Activated naive CD4-positive, alpha-beta T cell treated with anti-CD3 and anti-CD28 coated beads for 36 hours (primary cell): ENCODE measurements at regions not wholly inside any gene's neighbourhood (a gene's known extent, or its start where the extent isn't known, plus 50 kb on each side); places are given as distances from the start of the nearest gene placed in this dataset.
"Not testable (repeated sequence)": the region's sequence is repeated elsewhere in the genome, so short reads cannot be mapped to it uniquely, and the experiment has no call there.

ENCODE experiments used
- CTCF ChIA-PET: fragments of 350-600 bp; sonication (Branson Sonifier 250); formaldehyde crosslinking; loops from one replicate; lab custom pipeline; 2021; ENCODE audit warnings: antibody characterized with exemption; lab: Charles Lee
- DNase-seq: peaks from one replicate; pipeline ENCODE4 v3.0.0-alpha.2; 2020
- H3K27ac Mint-ChIP-seq: one replicate; pipeline ENCODE4 v1.8.0; 2021; ENCODE audit warnings: mild to moderate bottlenecking, mixed read lengths
- H3K27me3 Mint-ChIP-seq: one replicate; pipeline ENCODE4 v1.8.0; 2021; ENCODE audit warnings: low read depth, mixed read lengths
- H3K36me3 Mint-ChIP-seq: one replicate; pipeline ENCODE4 v1.8.0; 2021; ENCODE audit warnings: low read depth, mixed read lengths
- H3K4me1 Mint-ChIP-seq: one replicate; pipeline ENCODE4 v1.8.0; 2021; ENCODE audit warnings: low read depth, mixed read lengths
- H3K4me3 Mint-ChIP-seq: one replicate; pipeline ENCODE4 v1.8.0; 2021; ENCODE audit warnings: mild to moderate bottlenecking, moderate library complexity, mixed read lengths
- H3K9me3 Mint-ChIP-seq: one replicate; pipeline ENCODE4 v1.8.0; 2021; ENCODE audit warnings: mixed read lengths
- intact Hi-C: fragments of 100-400 bp; cut with micrococcal nuclease; formaldehyde crosslinking; loops from one replicate; pipeline ENCODE4 v1.15.1; 2023

GRCh38 chr6:15107644-15108382, 138.1 kb upstream of the JARID2 start:
- Mint-ChIP-seq H3K4me3 (no peak overlapping the region), H3K27ac (no peak overlapping the region), H3K4me1 (no peaks in the 10 kb centered on the region), H3K36me3 (peaks cover 2% of the 10 kb centered on the region), H3K9me3 (peaks cover 3% of the 10 kb centered on the region), H3K27me3 (no peaks in the 10 kb centered on the region)
- no peak for DNase-seq
- intact Hi-C loops, result no loop called here
- CTCF ChIA-PET, result interaction anchor here (0.6 kb wide), 1 partner anchor 331 kb away, joined by 3 read pairs; no protein-coding TSS in a partner anchor

- H3K27me3 Mint-ChIP-seq, result no peaks in the 10 kb centered on the region
- no peak overlapping the region for H3K4me3 Mint-ChIP-seq
- H3K27ac Mint-ChIP-seq, result no peak overlapping the region
- intact Hi-C loops, result no loop called here
- CTCF ChIA-PET, result interaction anchor here (0.6 kb wide), 1 partner anchor 331 kb away, joined by 3 read pairs; no protein-coding TSS in a partner anchor
- no peaks in the 10 kb centered on the region for H3K4me1 Mint-ChIP-seq
- DNase-seq, result no peak
- H3K36me3 Mint-ChIP-seq, result peaks cover 2% of the 10 kb centered on the region
- peaks cover 3% of the 10 kb centered on the region for H3K9me3 Mint-ChIP-seq
Measured at GRCh38 chr6:15108383-15108715, 137.5 kb upstream of the JARID2 start.

- Mint-ChIP-seq H3K9me3 (peaks cover 3% of the 10 kb centered on the region), H3K4me3 (no peak overlapping the region), H3K27ac (no peak overlapping the region), H3K4me1 (no peaks in the 10 kb centered on the region), H3K36me3 (peaks cover 2% of the 10 kb centered on the region), H3K27me3 (no peaks in the 10 kb centered on the region)
- no peak for DNase-seq
- intact Hi-C loops, result no loop called here
- CTCF ChIA-PET, result no interaction called here
Measured at GRCh38 chr6:15109338-15110090, 136.4 kb upstream of the JARID2 start.

- DNase-seq, result no peak
- Mint-ChIP-seq H3K36me3 (peaks cover under 1% of the 10 kb centered on the region), H3K27me3 (no peaks in the 10 kb centered on the region), H3K9me3 (no peaks in the 10 kb centered on the region), H3K27ac (no peak overlapping the region), H3K4me1 (no peaks in the 10 kb centered on the region), H3K4me3 (no peak overlapping the region)
- intact Hi-C loops, result no loop called here
- CTCF ChIA-PET, result no interaction called here
Measured at GRCh38 chr6:15110726-15111354, 135.0 kb upstream of the JARID2 start.

DNA sequence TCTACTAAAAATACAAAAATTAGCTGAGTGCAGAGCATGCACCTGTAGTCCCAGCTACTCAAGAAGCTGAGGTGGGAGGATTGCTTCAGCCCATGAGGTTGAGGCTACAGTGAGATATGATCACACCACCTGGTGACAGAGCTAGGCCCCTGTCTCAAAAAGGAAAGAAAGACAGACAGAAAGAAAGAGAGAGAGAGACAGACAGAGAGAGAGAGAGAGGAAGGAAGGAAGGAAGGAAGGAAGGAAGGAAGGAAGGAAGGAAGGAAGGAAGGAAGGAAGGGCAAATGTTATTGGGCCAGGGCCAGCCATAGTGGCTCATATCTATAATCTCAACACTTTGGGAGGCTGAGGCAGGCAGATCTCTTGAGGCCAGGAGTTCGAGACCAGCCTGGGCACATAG, 134.3 kb upstream of the JARID2 start:
- H3K4me1 Mint-ChIP-seq, H3K9me3 Mint-ChIP-seq, H3K4me3 Mint-ChIP-seq, DNase-seq, H3K27me3 Mint-ChIP-seq, H3K27ac Mint-ChIP-seq, intact Hi-C loops, H3K36me3 Mint-ChIP-seq, CTCF ChIA-PET: not testable (repeated sequence)

DNA sequence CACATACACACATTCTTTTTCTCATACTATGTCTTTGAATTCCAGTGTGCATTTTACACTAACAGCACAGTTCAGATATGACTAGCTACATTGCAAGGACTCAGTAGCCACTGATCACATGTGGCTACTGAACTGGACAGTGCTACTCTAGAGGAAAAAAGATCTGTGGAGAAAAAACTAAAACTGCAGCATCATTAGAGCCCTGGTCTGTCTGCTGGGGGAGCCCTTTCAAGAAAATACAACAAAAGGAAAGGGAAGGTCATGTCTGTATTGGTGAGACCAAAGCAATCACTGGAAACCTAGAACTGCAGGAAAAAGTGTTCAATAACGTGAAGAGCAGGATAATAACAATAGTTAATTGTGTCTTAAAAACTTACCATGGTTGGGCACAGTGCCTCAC, 132.3 kb upstream of the JARID2 start:
- CTCF ChIA-PET, result no interaction called here
- Mint-ChIP-seq H3K9me3 (no peaks in the 10 kb centered on the region), H3K36me3 (no peaks in the 10 kb centered on the region), H3K4me1 (no peaks in the 10 kb centered on the region), H3K27ac (no peak overlapping the region), H3K4me3 (no peak overlapping the region), H3K27me3 (no peaks in the 10 kb centered on the region)
- intact Hi-C loops, result no loop called here
- DNase-seq, result no peak

- no peaks in the 10 kb centered on the region for H3K27me3 Mint-ChIP-seq
- no peak overlapping the region for H3K4me3 Mint-ChIP-seq
- H3K27ac Mint-ChIP-seq, result no peak overlapping the region
- no peaks in the 10 kb centered on the region for H3K9me3 Mint-ChIP-seq
- no peak for DNase-seq
- H3K36me3 Mint-ChIP-seq, result no peaks in the 10 kb centered on the region
- intact Hi-C loops, result no loop called here
- CTCF ChIA-PET, result no interaction called here
- no peaks in the 10 kb centered on the region for H3K4me1 Mint-ChIP-seq
Measured at GRCh38 chr6:15114061-15114460, 131.8 kb upstream of the JARID2 start.

DNA sequence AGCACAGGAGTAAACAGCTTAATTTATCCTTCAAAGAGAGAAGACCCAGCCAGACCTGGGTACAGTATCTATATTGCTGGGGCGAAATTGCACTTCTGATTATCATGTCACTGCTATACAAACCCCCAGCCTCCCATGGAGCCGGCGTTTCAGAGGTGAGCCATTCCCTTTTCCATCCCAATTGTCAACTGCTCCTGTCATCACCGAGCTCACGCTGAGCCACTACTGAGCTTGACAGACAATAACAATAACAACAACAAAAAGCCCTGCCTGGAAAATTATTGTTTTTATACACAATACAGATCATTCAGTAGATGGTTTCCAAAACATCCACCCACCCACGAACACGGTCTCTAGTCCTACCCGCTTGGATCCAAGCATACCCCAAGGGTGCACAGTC, 129.0 kb upstream of the JARID2 start:
- Mint-ChIP-seq H3K4me1 (no peaks in the 10 kb centered on the region), H3K9me3 (no peaks in the 10 kb centered on the region), H3K36me3 (no peaks in the 10 kb centered on the region), H3K27me3 (no peaks in the 10 kb centered on the region), H3K27ac (no peak overlapping the region), H3K4me3 (no peak overlapping the region)
- intact Hi-C loops, result no loop called here
- DNase-seq, result no peak
- CTCF ChIA-PET, result no interaction called here

GRCh38 chr6:15121443-15121842, 124.4 kb upstream of the JARID2 start:
- H3K27me3 Mint-ChIP-seq, result no peaks in the 10 kb centered on the region
- CTCF ChIA-PET, result interaction anchor here (0.9 kb wide), 1 partner anchor 9 kb away, joined by 6 read pairs; no protein-coding TSS in a partner anchor
- intact Hi-C loops, result no loop called here
- no peaks in the 10 kb centered on the region for H3K9me3 Mint-ChIP-seq
- H3K4me3 Mint-ChIP-seq, result no peak overlapping the region
- H3K36me3 Mint-ChIP-seq, result no peaks in the 10 kb centered on the region
- H3K27ac Mint-ChIP-seq, result no peak overlapping the region
- no peaks in the 10 kb centered on the region for H3K4me1 Mint-ChIP-seq
- DNase-seq, result no peak

DNA sequence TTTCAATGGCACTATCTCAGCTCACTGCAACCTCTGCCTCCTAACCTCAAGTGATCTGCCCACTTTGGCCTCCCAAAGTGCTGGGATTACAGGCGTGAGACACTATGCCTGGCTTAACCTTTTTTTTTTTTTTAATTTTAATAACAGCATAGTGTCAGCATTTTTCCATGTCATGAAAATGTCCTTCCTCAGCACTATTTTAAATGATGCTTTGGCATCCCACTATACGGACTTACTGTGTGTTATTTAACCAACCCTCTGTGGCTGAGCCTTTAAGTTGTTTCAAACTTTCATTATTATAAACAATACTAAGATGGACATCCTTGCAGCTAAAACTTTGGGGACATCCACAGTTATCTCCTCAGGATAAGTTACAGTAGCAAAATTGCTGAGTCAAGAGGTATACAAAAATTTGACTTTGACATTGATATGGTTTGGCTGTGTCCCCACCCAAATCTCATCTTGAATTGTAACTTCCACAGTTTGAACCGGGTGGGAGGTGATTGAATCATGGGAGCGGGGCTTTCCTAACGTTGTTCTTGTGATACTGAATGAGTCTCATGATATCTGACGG, 123.8 kb upstream of the JARID2 start:
- Mint-ChIP-seq H3K27ac (no peak overlapping the region), H3K9me3 (no peaks in the 10 kb centered on the region), H3K4me1 (no peaks in the 10 kb centered on the region), H3K4me3 (no peak overlapping the region), H3K27me3 (no peaks in the 10 kb centered on the region), H3K36me3 (no peaks in the 10 kb centered on the region)
- CTCF ChIA-PET, result interaction anchor here (0.9 kb wide), 1 partner anchor 8 kb away, joined by 6 read pairs; no protein-coding TSS in a partner anchor
- intact Hi-C loops, result no loop called here
- no peak for DNase-seq

GRCh38 chr6:15129887-15130286, 116.0 kb upstream of the JARID2 start:
- Mint-ChIP-seq H3K36me3 (no peaks in the 10 kb centered on the region), H3K4me3 (no peak overlapping the region), H3K27me3 (no peaks in the 10 kb centered on the region), H3K4me1 (peaks cover 13% of the 10 kb centered on the region), H3K27ac (peak overlapping the region; percentile 50), H3K9me3 (no peaks in the 10 kb centered on the region)
- CTCF ChIA-PET, result interaction anchor here (1.4 kb wide), 1 partner anchor 311 kb away, joined by 3 read pairs; no protein-coding TSS in a partner anchor
- peak; percentile 16 for DNase-seq
- intact Hi-C loops, result no loop called here

DNA sequence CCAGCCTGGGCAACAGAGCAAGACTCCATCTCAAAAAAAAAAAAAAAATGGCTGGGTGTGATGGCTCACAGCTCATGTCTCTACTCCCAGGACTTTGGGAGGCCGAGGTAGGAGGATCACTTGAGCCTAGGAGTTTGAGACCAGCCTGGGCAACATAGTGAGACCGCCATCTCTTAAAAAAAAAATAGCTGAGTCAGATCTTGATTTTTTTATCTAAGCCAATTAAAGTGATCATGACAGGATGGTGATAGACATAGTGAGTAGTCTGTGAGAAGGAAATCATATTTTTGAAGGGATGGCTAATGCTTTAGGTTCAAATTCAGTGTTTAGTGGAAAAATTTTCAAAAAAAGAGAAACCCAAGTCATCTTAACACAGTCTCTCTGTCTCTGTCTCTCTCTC, 114.6 kb upstream of the JARID2 start:
- H3K4me3 Mint-ChIP-seq, result no peak overlapping the region
- no peak overlapping the region for H3K27ac Mint-ChIP-seq
- H3K9me3 Mint-ChIP-seq, result no peaks in the 10 kb centered on the region
- intact Hi-C loops, result no loop called here
- peaks cover 13% of the 10 kb centered on the region for H3K4me1 Mint-ChIP-seq
- DNase-seq, result no peak
- CTCF ChIA-PET, result interaction anchor here (0.6 to 1.4 kb wide), 3 partner anchors 189 to 455 kb away, joined by 3 read pairs; no protein-coding TSS in a partner anchor
- no peaks in the 10 kb centered on the region for H3K36me3 Mint-ChIP-seq
- no peaks in the 10 kb centered on the region for H3K27me3 Mint-ChIP-seq
